K562 (cell line): ENCODE measurements at regions not wholly inside any gene's neighbourhood (a gene's known extent, or its start where the extent isn't known, plus 50 kb on each side); places are given as distances from the start of the nearest gene placed in this dataset.

Experiments
- ATAC-seq: fragments of 200-7000 bp; cut with Tn5 transposase; 3 replicates; pipeline ENCODE4 v1.9.1; 2020; ENCODE audit warnings: moderate library complexity
- BruUV-seq: library from RNA; stranded (reverse); fragments of 400-500 nt; replicated peaks from 2 replicates; lab custom pipeline; 2021; lab: Mats Ljungman, UMichigan
- CTCF ChIA-PET: fragments of 300-600 bp; formaldehyde crosslinking; extraction: SDS; loops from one replicate; lab custom pipeline; 2021; ENCODE audit warnings: low intra/inter-chr PET ratio; lab: Yijun Ruan, JAX
- POLR2A ChIA-PET: fragments of 300-600, 350-650 bp; sonication (Branson Sonifier 250); formaldehyde crosslinking; extraction: SDS; loops from one replicate; lab custom pipeline; 2021; ENCODE audit warnings: antibody characterized with exemption, inconsistent platforms; lab: Yijun Ruan, JAX
- DNase-seq, 4 experiments: peaks; one replicate each; pipeline versions ENCODE4 v3.0.0 to v3.0.0-alpha.2; 2011 to 2018; ENCODE audit warnings: low spot score in 3 of 4, mixed read lengths in 3 of 4; ENCODE audit errors: extremely low read depth in 1 of 4
- FAIRE-seq: peaks from 2 replicates; lab custom pipeline; 2011; peaks lifted over from hg19 to GRCh38; lab: Jason Lieb, UNC
- H2AFZ ChIP-seq: 2 replicates; pipeline ENCODE4 v1.6.0; 2011; ENCODE audit warnings: low read depth, low read length, control low read depth, inconsistent platforms
- H3K27ac ChIP-seq: fragments of 200-600 bp; 3 replicates; pipeline ENCODE4 v1.8.0; 2011; ENCODE audit warnings: low read depth, mild to moderate bottlenecking, control low read depth, inconsistent platforms, low read length, moderate library complexity, mixed read lengths; ENCODE audit errors: extremely low read depth
- H3K27me3 ChIP-seq, 2 experiments: fragments of 300-600 bp in 1 of 2; 2 replicates in 1 of 2; 3 replicates in 1 of 2; pipeline versions ENCODE4 v1.6.0 to v1.8.0; 2011; ENCODE audit warnings: inconsistent platforms in 2 of 2, low read length in 2 of 2, mild to moderate bottlenecking in 1 of 2, mixed read lengths in 1 of 2, moderate library complexity in 1 of 2; ENCODE audit not compliant: control insufficient read depth in 2 of 2, insufficient read depth in 2 of 2
- H3K36me3 ChIP-seq: fragments of 300-600 bp; 3 replicates; pipeline ENCODE4 v1.8.0; 2011; ENCODE audit warnings: mild to moderate bottlenecking, low read length, inconsistent platforms; ENCODE audit not compliant: control insufficient read depth, insufficient read depth
- H3K4me1 ChIP-seq, 2 experiments: fragments of 200-600 bp in 1 of 2; replicated peaks in 1 of 2; 2 replicates in 1 of 2; 3 replicates in 1 of 2; pipeline versions ENCODE4 v1.5.1 to v1.8.0; 2011; ENCODE audit warnings: inconsistent platforms in 2 of 2, low read length in 2 of 2, mild to moderate bottlenecking in 1 of 2, mixed read lengths in 1 of 2, moderate library complexity in 1 of 2; ENCODE audit not compliant: control insufficient read depth in 2 of 2, insufficient read depth in 2 of 2
- H3K4me2 ChIP-seq: 2 replicates; pipeline ENCODE4 v1.6.1; 2011; ENCODE audit warnings: low read length, control low read depth, inconsistent platforms, mixed read lengths; ENCODE audit not compliant: insufficient read depth
- H3K4me3 ChIP-seq: fragments of 200-600 bp; sonication (generic), shearing (Covaris generic); 2 replicates; pipeline ENCODE4 v1.5.1; 2016; ENCODE audit warnings: control low read depth, inconsistent platforms
- H3K79me2 ChIP-seq: fragments of 200-600 bp; 3 replicates; pipeline ENCODE4 v1.8.0; 2011; ENCODE audit warnings: low read length, inconsistent platforms; ENCODE audit not compliant: control insufficient read depth, insufficient read depth
- H3K9ac ChIP-seq, 2 experiments: 2 replicates each; pipeline versions ENCODE4 v1.6.0 to v1.6.1; 2011; ENCODE audit warnings: low read depth in 2 of 2, low read length in 2 of 2, control low read depth in 1 of 2, inconsistent platforms in 1 of 2, mild to moderate bottlenecking in 1 of 2, mixed read lengths in 1 of 2; ENCODE audit not compliant: insufficient read depth in 1 of 2
- H3K9me1 ChIP-seq: one replicate; pipeline ENCODE4 v1.6.0; 2011; ENCODE audit warnings: inconsistent platforms, mild to moderate bottlenecking, low read length, moderate library complexity; ENCODE audit not compliant: control insufficient read depth, insufficient read depth
- H3K9me3 ChIP-seq: replicated peaks from 2 replicates; pipeline ENCODE4 v1.5.1; 2011; ENCODE audit warnings: low read depth, low read length, inconsistent platforms; ENCODE audit not compliant: control insufficient read depth, insufficient read depth
- H4K20me1 ChIP-seq: replicated peaks from 2 replicates; pipeline ENCODE4 v1.6.1; 2011; ENCODE audit warnings: low read length, inconsistent platforms, mixed read lengths; ENCODE audit not compliant: control insufficient read depth, insufficient read depth
- CGGBP1 ChIP-seq: fragments of 250-450 bp; sonication (Bioruptor Pico); IDR thresholded peaks from 2 replicates; pipeline ENCODE4 v1.9.0; 2021; ENCODE audit warnings: mild to moderate bottlenecking
- CTCF ChIP-seq, 3 experiments: IDR thresholded peaks in 2 of 3; conservative IDR thresholded peaks in 1 of 3; 2 replicates each; pipeline ENCODE4 v1.5.1; 2011 to 2012; ENCODE audit warnings: low read length in 3 of 3, mild to moderate bottlenecking in 3 of 3, control low read depth in 2 of 3, improper control_type of control experiment in 1 of 3, inconsistent platforms in 1 of 3, low read depth in 1 of 3, mixed read lengths in 1 of 3, moderate library complexity in 1 of 3; ENCODE audit not compliant: insufficient read depth in 2 of 3
- DIDO1 ChIP-seq: fragments of 450-650 bp; IDR thresholded peaks from 2 replicates; pipeline ENCODE4 v1.6.1; 2016; ENCODE audit warnings: low read depth, missing biosample characterization, missing genetic modification characterization
- in situ Hi-C: fragments of 300-500 bp; cut with MboI; formaldehyde crosslinking; loops from 4 replicates; pipeline ENCODE4 v1.15.0; 2018; ENCODE audit warnings: inconsistent platforms, mixed read lengths
- intact Hi-C: fragments of 100-400 bp; cut with micrococcal nuclease; formaldehyde crosslinking; loops from 2 replicates; pipeline ENCODE4 v1.14.2; 2022

GRCh38 chr18:2134364-2134763, 436.9 kb downstream of the METTL4 start:
- in situ Hi-C loops (no loop called here), intact Hi-C loops (no loop called here)
- CTCF ChIA-PET, result no interaction called here

More at GRCh38 chr18:2134364-2134763, 436.9 kb downstream of the METTL4 start:
- Histone ChIP-seq H3K9me3 (no peaks in the 10 kb centered on the region), H3K4me1 (no peaks in the 10 kb centered on the region), H3K36me3 (no peaks in the 10 kb centered on the region), H2AFZ (no peak overlapping the region), H3K79me2 (no peaks in the 10 kb centered on the region), H3K4me3 (no peak overlapping the region), H3K27me3 (no peaks in the 10 kb centered on the region), H3K27ac (no peak overlapping the region), H3K9me1 (no peaks in the 10 kb centered on the region), H4K20me1 (no peaks in the 10 kb centered on the region), H3K4me2 (no peak overlapping the region), H3K9ac (no peak overlapping the region)
- no TSS peak for BruUV-seq
- POLR2A ChIA-PET, result no interaction called here
- FAIRE-seq (no peak), ATAC-seq (0 out of 3 replicates have a peak, but pooled peaks have one; percentile 45), DNase-seq (no peak)
- TF ChIP-seq CGGBP1 (CRISPR knock-in tag), result no peak
- no peak for TF ChIP-seq DIDO1
- TF ChIP-seq CTCF (IDR thresholded peaks at IDR 0.05 in 2 of 3, conservative IDR thresholded peaks at IDR 0.05 in 1 of 3; ENCODE audit: insufficient read depth in 2 of 3, low read depth in 1 of 3, low read length in 3 of 3), result 0 out of 6 replicates have a peak, but pooled peaks of 1 of the 3 experiments have one; percentile 1
